SK-N-SH (cell line): ENCODE measurements at regions not wholly inside any gene's neighbourhood (a gene's known extent, or its start where the extent isn't known, plus 50 kb on each side); places are given as distances from the start of the nearest gene placed in this dataset.

Source experiments
- CTCF ChIA-PET: fragments of 300-600, 350-600 bp; formaldehyde crosslinking; extraction: SDS; loops from one replicate; lab custom pipeline; 2021; lab: Yijun Ruan, JAX
- POLR2A ChIA-PET: fragments of 350-600 bp; sonication (Branson Sonifier 250); formaldehyde crosslinking; extraction: SDS; loops from one replicate; lab custom pipeline; 2020; ENCODE audit warnings: antibody characterized with exemption, inconsistent platforms; lab: Yijun Ruan, JAX
- DNase-seq: peaks from one replicate; pipeline ENCODE4 v3.0.0; 2012
- H2AFZ ChIP-seq: fragments of 200-600 bp; sonication (generic); 2 replicates; pipeline ENCODE4 v1.8.1; 2016; ENCODE audit warnings: antibody characterized with exemption, mild to moderate bottlenecking, low read depth
- H3F3A ChIP-seq: fragments of 200-600 bp; sonication (generic); replicated peaks from 2 replicates; pipeline ENCODE3; 2016; ENCODE audit warnings: antibody characterized with exemption, mild to moderate bottlenecking; ENCODE audit not compliant: insufficient read depth
- H3K27ac ChIP-seq, 2 experiments: fragments of 200-500 bp in 1 of 2; fragments of 200-600 bp in 1 of 2; sonication (Bioruptor generic) in 1 of 2; sonication (generic), shearing (Covaris generic) in 1 of 2; 2 replicates each; pipeline versions ENCODE4 v1.5.1 to v1.6.1; 2014 to 2016; ENCODE audit warnings: low read depth in 2 of 2, inconsistent platforms in 1 of 2, low read length in 1 of 2, mild to moderate bottlenecking in 1 of 2, mixed read lengths in 1 of 2
- H3K27me3 ChIP-seq: fragments of 200-600 bp; sonication (generic), shearing (Covaris generic); 2 replicates; pipeline ENCODE4 v1.6.1; 2016; ENCODE audit warnings: mixed run types; ENCODE audit not compliant: insufficient read depth
- H3K36me3 ChIP-seq, 2 experiments: fragments of 200-500 bp in 1 of 2; fragments of 200-600 bp in 1 of 2; sonication (Bioruptor generic) in 1 of 2; sonication (generic) in 1 of 2; replicated peaks in 1 of 2; 2 replicates each; pipeline versions ENCODE3 to v1.5.1; 2014 to 2016; ENCODE audit warnings: low read length in 1 of 2, mild to moderate bottlenecking in 1 of 2; ENCODE audit not compliant: insufficient read depth in 2 of 2, control insufficient read depth in 1 of 2
- H3K4me1 ChIP-seq, 2 experiments: fragments of 200-500 bp in 1 of 2; fragments of 200-600 bp in 1 of 2; sonication (Bioruptor generic) in 1 of 2; sonication (generic), shearing (Covaris generic) in 1 of 2; 2 replicates each; pipeline versions ENCODE4 v1.5.1 to v1.6.1; 2014 to 2016; ENCODE audit warnings: low read depth in 1 of 2, low read length in 1 of 2, mixed run types in 1 of 2; ENCODE audit not compliant: insufficient read depth in 2 of 2, control insufficient read depth in 1 of 2
- H3K4me2 ChIP-seq: fragments of 200-600 bp; sonication (generic), shearing (Covaris generic); 2 replicates; pipeline ENCODE4 v1.6.1; 2017; ENCODE audit warnings: mixed run types
- H3K4me3 ChIP-seq, 2 experiments: fragments of 200-500 bp in 1 of 2; fragments of 200-600 bp in 1 of 2; sonication (Bioruptor generic) in 1 of 2; sonication (generic), shearing (Covaris generic) in 1 of 2; 2 replicates each; pipeline versions ENCODE4 v1.5.1 to v1.8.1; 2014 to 2016; ENCODE audit warnings: low read depth in 2 of 2, inconsistent platforms in 1 of 2, low read length in 1 of 2, mild to moderate bottlenecking in 1 of 2, mixed read lengths in 1 of 2, moderate library complexity in 1 of 2
- H3K79me2 ChIP-seq: fragments of 200-600 bp; sonication (generic); 2 replicates; pipeline ENCODE4 v1.8.1; 2017; ENCODE audit warnings: mild to moderate bottlenecking; ENCODE audit not compliant: insufficient read depth
- H3K9ac ChIP-seq: fragments of 200-600 bp; sonication (generic); 2 replicates; pipeline ENCODE4 v1.6.1; 2017; ENCODE audit warnings: mixed run types
- H3K9me2 ChIP-seq: fragments of 200-600 bp; sonication (generic); 2 replicates; pipeline ENCODE4 v1.6.1; 2017; ENCODE audit warnings: mixed run types
- H3K9me3 ChIP-seq: fragments of 200-600 bp; sonication (generic); 2 replicates; pipeline ENCODE4 v1.6.1; 2017; ENCODE audit warnings: mixed run types, mild to moderate bottlenecking, moderate library complexity
- H4K20me1 ChIP-seq: fragments of 200-600 bp; sonication (generic); 2 replicates; pipeline ENCODE4 v1.6.1; 2017; ENCODE audit warnings: mild to moderate bottlenecking, mixed run types; ENCODE audit not compliant: insufficient read depth
- CHD2 ChIP-seq: fragments of 150-350 bp; IDR thresholded peaks from 2 replicates; pipeline ENCODE4 v1.6.1; 2018; ENCODE audit warnings: low read length; ENCODE audit not compliant: partially characterized antibody
- ELF1 ChIP-seq: IDR thresholded peaks from 2 replicates; pipeline ENCODE4 v1.4.0; 2012
- EZH2phosphoT487 ChIP-seq: fragments of 200-600 bp; sonication (generic); IDR thresholded peaks from 2 replicates; pipeline ENCODE4 v1.6.1; 2017; ENCODE audit warnings: low read depth, mixed run types, mild to moderate bottlenecking, antibody characterized with exemption, moderate library complexity, borderline replicate concordance
- FOSL2 ChIP-seq: IDR thresholded peaks from 2 replicates; pipeline ENCODE4 v1.4.0; 2012; ENCODE audit warnings: low read depth, mild to moderate bottlenecking, moderate library complexity, borderline replicate concordance
- FOXM1 ChIP-seq: IDR thresholded peaks from 2 replicates; pipeline ENCODE4 v1.4.0; 2012; ENCODE audit warnings: low read depth, mild to moderate bottlenecking
- GATA2 ChIP-seq: sonication (generic); formaldehyde crosslinking; IDR thresholded peaks from 2 replicates; pipeline ENCODE4 v1.5.0; 2020; ENCODE audit warnings: mild to moderate bottlenecking, missing genetic modification reagents
- MAX ChIP-seq: IDR thresholded peaks from 2 replicates; pipeline ENCODE4 v1.4.0; 2012; ENCODE audit warnings: low read depth
- MEF2A ChIP-seq: IDR thresholded peaks from 2 replicates; pipeline ENCODE4 v1.4.0; 2012; ENCODE audit warnings: low read depth, borderline replicate concordance
- MXI1 ChIP-seq: IDR thresholded peaks from 2 replicates; pipeline ENCODE4 v1.6.1; 2012; ENCODE audit warnings: mild to moderate bottlenecking, low read depth, low read length, improper control_type of control experiment
- NFIC ChIP-seq: IDR thresholded peaks from 2 replicates; pipeline ENCODE4 v1.4.0; 2012; ENCODE audit warnings: borderline replicate concordance
- PBX3 ChIP-seq: IDR thresholded peaks from 2 replicates; pipeline ENCODE4; 2012
- REST ChIP-seq: IDR thresholded peaks from 2 replicates; pipeline ENCODE4 v1.6.1; 2012; ENCODE audit warnings: mild to moderate bottlenecking, low read depth, low read length, moderate library complexity
- RXRA ChIP-seq: IDR thresholded peaks from 2 replicates; pipeline ENCODE4 v1.4.0; 2012; ENCODE audit warnings: low read depth, mild to moderate bottlenecking, borderline replicate concordance
- SIN3A ChIP-seq: IDR thresholded peaks from 2 replicates; pipeline ENCODE4 v1.6.1; 2012; ENCODE audit warnings: low read depth, mild to moderate bottlenecking, low read length, moderate library complexity, borderline replicate concordance
- SMC3 ChIP-seq: IDR thresholded peaks from 2 replicates; pipeline ENCODE4 v1.6.1; 2012; ENCODE audit warnings: low read depth, low read length, improper control_type of control experiment
- TCF12 ChIP-seq: IDR thresholded peaks from 2 replicates; pipeline ENCODE4 v1.4.0; 2012
- TEAD4 ChIP-seq: IDR thresholded peaks from 2 replicates; pipeline ENCODE4 v1.4.0; 2012; ENCODE audit warnings: mild to moderate bottlenecking, borderline replicate concordance; ENCODE audit not compliant: insufficient read depth
- ZBTB33 ChIP-seq: IDR thresholded peaks from 2 replicates; pipeline ENCODE4 v1.4.0; 2012; ENCODE audit warnings: low read depth, borderline replicate concordance
- WGBS: methylation state at CpG from one replicate; pipeline ENCODE4 v1.1.6; 2017; ENCODE audit warnings: low lambda C conversion rate; 5-methylcytosine and 5-hydroxymethylcytosine counted together

GRCh38 chr3:109818081-109818480 lies 480.7 kb upstream of the DPPA4 start:
- Histone ChIP-seq H3K9me3 (no peaks in the 10 kb centered on the region), H3K27me3 (no peaks in the 10 kb centered on the region), H4K20me1 (no peaks in the 10 kb centered on the region), H3K4me1 (no peaks in the 10 kb centered on the region), H3K9me2 (no peaks in the 10 kb centered on the region), H3K9ac (no peak overlapping the region), H3K79me2 (no peaks in the 10 kb centered on the region), H3K36me3 (no peaks in the 10 kb centered on the region), H3K4me3 (no peak overlapping the region), H3F3A (no peaks in the 10 kb centered on the region), H3K27ac (no peak overlapping the region), H2AFZ (no peak overlapping the region), H3K4me2 (no peak overlapping the region)
- no peak for DNase-seq
- no peak for TF ChIP-seq TCF12
- TF ChIP-seq NFIC: no peak
- no peak for TF ChIP-seq EZH2phosphoT487
- no peak for TF ChIP-seq PBX3
- TF ChIP-seq FOXM1: no peak
- TF ChIP-seq CHD2: no peak
- TF ChIP-seq RXRA: no peak
- no peak for TF ChIP-seq MEF2A
- no peak for TF ChIP-seq REST
- no peak for TF ChIP-seq ELF1
- no peak for TF ChIP-seq SMC3
- TF ChIP-seq ZBTB33: no peak
- TF ChIP-seq TEAD4: no peak
- TF ChIP-seq SIN3A: no peak
- no peak for TF ChIP-seq MXI1
- no peak for TF ChIP-seq FOSL2
- no peak for TF ChIP-seq MAX
- TF ChIP-seq GATA2: no peak
- 31% methylated on average over 3 of the region's 3 CpGs for WGBS
- CTCF ChIA-PET: no interaction called here
- POLR2A ChIA-PET: no interaction called here
